H54 (cell line): ENCODE measurements at regions not wholly inside any gene's neighbourhood (a gene's known extent, or its start where the extent isn't known, plus 50 kb on each side); places are given as distances from the start of the nearest gene placed in this dataset.

Source experiments
- DNase-seq: peaks from one replicate; pipeline ENCODE4 v3.0.0; 2011; ENCODE audit warnings: low spot score, mixed read lengths; ENCODE audit not compliant: insufficient read length
- FAIRE-seq: peaks from 3 replicates; lab custom pipeline; 2011; peaks lifted over from hg19 to GRCh38; lab: Jason Lieb, UNC
- POLR2A ChIP-seq: IDR thresholded peaks from 2 replicates; pipeline ENCODE4 v1.6.1; 2011; ENCODE audit warnings: low read depth, mild to moderate bottlenecking, low read length

- FAIRE-seq = no peak
- no peak for DNase-seq
- no peak for TF ChIP-seq POLR2A
Observed at GRCh38 chr4:104727643-104728042, 232.9 kb upstream of the CXXC4 start.

- TF ChIP-seq POLR2A = no peak
- FAIRE-seq = peak; percentile 97
- peak; percentile 24 for DNase-seq
Observed at GRCh38 chr4:104728380-104729122, 233.9 kb upstream of the CXXC4 start.

DNA sequence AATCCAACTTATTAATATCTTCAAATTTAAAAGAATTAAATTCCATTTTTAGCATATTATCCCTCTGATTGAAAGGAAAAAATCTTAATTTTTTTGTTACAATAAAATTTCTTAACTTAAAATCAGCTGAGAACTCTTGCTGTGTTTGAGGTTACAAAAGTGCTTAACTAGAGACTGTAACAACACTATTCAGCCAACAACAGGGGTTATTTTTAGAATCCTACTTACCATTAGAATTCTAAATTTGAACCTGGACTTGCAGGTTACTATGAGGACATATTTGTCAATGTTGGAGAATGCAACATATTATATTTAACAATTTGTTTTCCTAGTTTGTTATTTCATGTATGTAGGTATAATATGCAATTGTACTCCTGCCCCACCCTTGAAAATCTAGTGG is 238.1 kb upstream of the CXXC4 start:
- DNase-seq = no peak
- FAIRE-seq = no peak
- no peak for TF ChIP-seq POLR2A

- no peak for TF ChIP-seq POLR2A
- FAIRE-seq (no peak), DNase-seq (no peak)
Observed at GRCh38 chr4:104735174-104735573, 240.5 kb upstream of the CXXC4 start.

DNA sequence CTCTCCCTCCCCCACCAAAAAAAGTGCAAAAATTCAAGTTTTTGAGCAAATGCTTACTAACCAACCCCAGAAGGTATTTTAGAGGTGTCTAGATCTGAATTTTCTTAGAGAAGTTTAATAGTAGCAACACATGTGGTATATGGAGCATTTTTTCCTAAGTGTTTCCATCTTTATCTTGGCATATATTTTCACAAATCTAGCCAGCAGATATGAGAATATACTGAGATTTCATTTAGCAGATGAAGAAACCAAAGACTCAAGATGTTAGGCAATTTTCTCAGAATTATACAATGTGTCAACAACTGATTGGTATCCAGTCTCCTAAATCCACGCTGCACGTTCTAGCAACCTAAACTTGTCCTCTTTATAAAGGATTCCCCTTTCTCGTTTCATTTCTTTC is 245.5 kb upstream of the CXXC4 start:
- FAIRE-seq (no peak), DNase-seq (no peak)

GRCh38 chr4:104743215-104743653 is 248.5 kb upstream of the CXXC4 start:
- no peak for DNase-seq

More for the DNA sequence above, 245.5 kb upstream of the CXXC4 start:
- TF ChIP-seq POLR2A = no peak

GRCh38 chr4:104747635-104748034 is 252.9 kb upstream of the CXXC4 start:
- no peak for DNase-seq
- no peak for FAIRE-seq

More at GRCh38 chr4:104743215-104743653, 248.5 kb upstream of the CXXC4 start:
- TF ChIP-seq POLR2A = no peak
- no peak for FAIRE-seq

DNA sequence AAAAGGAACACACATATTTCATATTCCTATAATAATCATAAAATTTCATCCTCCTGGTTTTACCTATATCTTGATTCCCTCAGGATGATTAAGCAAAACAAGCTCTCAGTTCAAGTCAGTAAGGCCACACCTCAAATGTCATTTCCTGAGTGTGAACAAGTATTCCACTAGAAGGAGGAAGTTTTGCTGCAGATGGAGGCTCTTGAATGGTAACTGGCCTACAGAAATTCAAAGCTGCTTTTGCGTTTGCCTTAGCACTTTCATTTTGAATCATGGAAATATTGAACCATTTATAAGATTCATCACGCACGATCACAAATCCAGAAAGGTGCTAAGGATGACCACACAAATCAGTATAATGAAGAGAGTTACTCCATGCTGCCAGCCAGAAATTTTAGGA is 254.4 kb upstream of the CXXC4 start:
- FAIRE-seq (no peak), DNase-seq (no peak)
- no peak for TF ChIP-seq POLR2A

More at GRCh38 chr4:104747635-104748034, 252.9 kb upstream of the CXXC4 start:
- no peak for TF ChIP-seq POLR2A

DNA sequence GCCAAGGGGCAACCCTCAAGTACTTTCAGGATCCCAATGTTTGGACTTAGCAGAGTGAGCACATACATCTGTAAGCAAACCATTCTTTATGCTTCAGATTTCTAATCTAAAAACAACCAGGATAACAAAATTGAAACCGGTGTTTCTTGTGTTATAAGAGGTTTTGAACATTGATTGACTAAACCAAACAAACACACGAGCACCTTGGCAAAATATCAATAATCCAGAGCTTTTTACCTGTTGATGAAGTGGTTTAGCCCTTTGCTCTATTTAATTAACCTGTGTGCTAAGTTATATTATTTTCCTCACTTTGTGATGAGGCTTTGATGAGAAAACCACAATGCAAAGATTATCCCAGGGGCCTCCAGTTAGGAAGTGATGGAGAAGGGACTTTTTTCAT is 255.3 kb upstream of the CXXC4 start:
- FAIRE-seq (no peak), DNase-seq (no peak)
- TF ChIP-seq POLR2A = no peak

GRCh38 chr4:104751468-104751867 is 256.8 kb upstream of the CXXC4 start:
- no peak for TF ChIP-seq POLR2A
- no peak for FAIRE-seq
- no peak for DNase-seq

DNA sequence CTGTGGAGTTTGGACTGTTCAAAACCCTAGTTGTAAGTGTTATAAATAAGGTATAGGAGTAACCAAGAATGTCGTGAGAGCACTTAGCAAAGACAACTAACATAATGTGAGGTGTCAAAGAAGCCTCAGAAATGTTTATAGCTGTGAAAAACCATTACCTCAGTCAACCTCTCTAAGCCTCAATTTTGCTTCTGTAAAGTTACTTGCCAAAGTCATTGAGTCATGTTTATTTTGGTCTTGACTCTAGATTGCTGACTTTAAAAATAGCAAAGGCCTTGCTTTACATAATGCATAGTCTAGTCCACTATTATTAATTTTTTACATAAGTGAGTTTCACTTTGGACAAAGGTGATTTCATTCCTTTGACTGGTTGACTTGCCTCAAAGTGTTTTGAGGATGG is 257.6 kb upstream of the CXXC4 start:
- no peak for FAIRE-seq
- DNase-seq = no peak
- TF ChIP-seq POLR2A = no peak

GRCh38 chr4:104756837-104757236 is 262.1 kb upstream of the CXXC4 start:
- FAIRE-seq (no peak), DNase-seq (no peak)
- TF ChIP-seq POLR2A = no peak

DNA sequence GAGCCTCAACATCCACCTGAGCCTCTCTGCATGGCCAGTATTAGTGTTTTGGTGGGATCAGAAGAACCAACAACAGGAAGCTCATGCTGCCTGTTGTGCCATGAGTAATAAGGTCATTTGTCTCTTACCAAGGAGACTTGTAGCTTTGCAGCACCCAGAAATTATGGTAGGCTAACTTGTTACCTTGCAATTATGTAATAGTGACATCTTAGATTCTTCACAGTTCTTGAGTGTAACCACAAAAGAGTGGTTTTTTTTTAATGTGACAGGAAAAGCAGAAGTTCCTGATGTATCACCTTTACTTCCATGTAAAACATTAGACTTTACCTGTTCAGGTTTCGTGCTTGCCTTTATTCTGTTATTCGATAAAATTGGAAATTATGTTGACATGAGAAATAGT is 263.9 kb upstream of the CXXC4 start:
- no peak for TF ChIP-seq POLR2A
- FAIRE-seq (no peak), DNase-seq (no peak)

DNA sequence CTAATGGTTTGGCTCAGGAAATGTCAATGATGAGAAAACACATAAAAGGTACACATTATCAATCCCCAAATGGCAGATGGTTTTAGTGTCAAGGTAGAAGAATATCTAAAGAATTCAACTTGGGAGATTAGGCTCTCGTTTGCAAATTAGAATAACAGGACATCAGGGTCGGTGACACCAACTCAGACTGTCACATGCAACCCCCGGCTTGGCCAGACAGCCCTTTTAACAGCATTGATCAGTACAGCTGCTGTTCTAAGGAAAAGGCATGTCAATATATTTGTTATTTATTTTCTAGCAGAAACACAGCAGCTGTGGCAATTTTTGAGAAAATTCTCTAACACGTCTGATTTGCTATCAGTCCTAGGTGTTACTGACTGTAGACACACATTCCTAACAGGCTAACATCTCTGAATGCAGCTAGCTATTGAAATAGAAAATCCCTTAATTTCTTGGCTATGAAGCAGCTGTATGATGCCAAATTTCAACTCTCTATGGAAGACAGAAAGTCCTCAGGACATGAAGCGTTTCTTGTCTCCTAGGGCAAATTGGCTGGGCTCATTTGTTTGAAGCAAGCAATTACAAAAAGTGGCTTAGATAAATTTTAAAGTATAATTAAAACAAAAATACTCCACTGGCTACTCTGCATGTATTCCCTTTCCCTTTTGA is 269.0 kb upstream of the CXXC4 start:
- TF ChIP-seq POLR2A = no peak
- DNase-seq (no peak), FAIRE-seq (no peak)

GRCh38 chr4:104766676-104767075 is 272.0 kb upstream of the CXXC4 start:
- DNase-seq = no peak
- no peak for TF ChIP-seq POLR2A
- FAIRE-seq = no peak
